ENCODE measurements at regions not wholly inside any gene's neighbourhood (a gene's known extent, or its start where the extent isn't known, plus 50 kb on each side); places are given as distances from the start of the nearest gene placed in this dataset.

DNA sequence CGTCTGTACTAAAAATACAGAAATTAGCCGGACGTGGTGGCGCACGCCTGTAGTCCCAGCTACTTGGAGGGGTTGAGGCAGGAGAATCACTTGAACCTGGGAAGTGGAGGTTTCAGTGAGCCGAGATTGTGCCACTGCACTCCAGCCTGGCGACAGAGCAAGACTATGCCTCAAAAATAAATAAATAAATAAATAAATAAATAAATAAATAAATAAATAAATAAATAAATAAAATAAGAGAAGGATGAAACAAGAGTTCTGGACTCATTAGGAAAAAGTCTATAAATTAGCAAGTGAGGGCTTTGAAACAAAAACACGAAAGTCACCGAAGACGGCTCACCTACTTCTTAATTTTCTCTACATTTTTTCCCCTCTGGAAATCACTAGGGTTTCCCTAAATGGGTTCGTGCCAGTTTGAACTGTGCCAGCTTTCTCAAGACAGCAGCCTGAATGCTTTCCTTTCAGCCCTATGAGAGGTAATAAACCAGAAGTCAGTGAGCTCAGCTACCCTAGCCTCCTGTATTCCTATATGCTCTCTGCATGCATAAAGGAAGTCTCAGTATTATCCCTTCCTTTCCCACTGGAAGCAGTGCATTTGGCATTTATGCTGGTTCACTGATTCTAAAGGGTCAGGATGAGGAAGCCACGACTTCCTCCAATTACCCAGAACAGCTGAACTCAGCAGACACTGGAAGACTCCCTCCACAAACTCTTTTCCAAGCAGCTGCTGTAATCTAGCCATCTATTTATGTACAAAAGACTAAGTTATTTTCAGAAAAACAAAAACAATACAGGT is 266.9 kb downstream of the ZBBX start:
- Mint-ChIP-seq H3K4me1 (ENCODE audit: low read depth) (no peaks in the 10 kb centered on the region), H3K4me3 (no peak overlapping the region), H3K36me3 (ENCODE audit: low read depth) (no peaks in the 10 kb centered on the region), H3K27me3 (no peaks in the 10 kb centered on the region), H3K27ac (no peak overlapping the region), H3K9me3 (peaks cover 5% of the 10 kb centered on the region)
- DNase-seq (no peak), ATAC-seq (ENCODE audit: poor library complexity) (no peak)
- TF ChIP-seq, protein P1, sequence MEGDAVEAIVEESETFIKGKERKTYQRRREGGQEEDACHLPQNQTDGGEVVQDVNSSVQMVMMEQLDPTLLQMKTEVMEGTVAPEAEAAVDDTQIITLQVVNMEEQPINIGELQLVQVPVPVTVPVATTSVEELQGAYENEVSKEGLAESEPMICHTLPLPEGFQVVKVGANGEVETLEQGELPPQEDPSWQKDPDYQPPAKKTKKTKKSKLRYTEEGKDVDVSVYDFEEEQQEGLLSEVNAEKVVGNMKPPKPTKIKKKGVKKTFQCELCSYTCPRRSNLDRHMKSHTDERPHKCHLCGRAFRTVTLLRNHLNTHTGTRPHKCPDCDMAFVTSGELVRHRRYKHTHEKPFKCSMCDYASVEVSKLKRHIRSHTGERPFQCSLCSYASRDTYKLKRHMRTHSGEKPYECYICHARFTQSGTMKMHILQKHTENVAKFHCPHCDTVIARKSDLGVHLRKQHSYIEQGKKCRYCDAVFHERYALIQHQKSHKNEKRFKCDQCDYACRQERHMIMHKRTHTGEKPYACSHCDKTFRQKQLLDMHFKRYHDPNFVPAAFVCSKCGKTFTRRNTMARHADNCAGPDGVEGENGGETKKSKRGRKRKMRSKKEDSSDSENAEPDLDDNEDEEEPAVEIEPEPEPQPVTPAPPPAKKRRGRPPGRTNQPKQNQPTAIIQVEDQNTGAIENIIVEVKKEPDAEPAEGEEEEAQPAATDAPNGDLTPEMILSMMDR (IDR thresholded peaks at IDR 0.05), result no peak
- H3K36me3 ChIP-seq (ENCODE audit: insufficient read depth, low read length), result no peaks in the 10 kb centered on the region
- ChIA-PET CTCF (no interaction called here), POLR2A (no interaction called here)
- H3K4me3 ChIP-seq (ENCODE audit: low read length), result no peak overlapping the region
- H3K4me1 ChIP-seq (ENCODE audit: insufficient read depth, low read length), result no peaks in the 10 kb centered on the region
- intact Hi-C loops (cut with DNase I, micrococcal nuclease), result no loop called here
- no peak overlapping the region for H3K27ac ChIP-seq (ENCODE audit: low read depth in 1 of 2, low read length in 2 of 2)
- peaks cover 0 to 24% of the 10 kb centered on the region in 2 experiments for H3K9me3 ChIP-seq (ENCODE audit: control insufficient read depth in 1 of 2, insufficient read depth in 1 of 2, low read length in 2 of 2)
- no peaks in the 10 kb centered on the region for H3K27me3 ChIP-seq (ENCODE audit: control insufficient read depth in 1 of 2, insufficient read depth in 2 of 2, low read length in 2 of 2)

DNA sequence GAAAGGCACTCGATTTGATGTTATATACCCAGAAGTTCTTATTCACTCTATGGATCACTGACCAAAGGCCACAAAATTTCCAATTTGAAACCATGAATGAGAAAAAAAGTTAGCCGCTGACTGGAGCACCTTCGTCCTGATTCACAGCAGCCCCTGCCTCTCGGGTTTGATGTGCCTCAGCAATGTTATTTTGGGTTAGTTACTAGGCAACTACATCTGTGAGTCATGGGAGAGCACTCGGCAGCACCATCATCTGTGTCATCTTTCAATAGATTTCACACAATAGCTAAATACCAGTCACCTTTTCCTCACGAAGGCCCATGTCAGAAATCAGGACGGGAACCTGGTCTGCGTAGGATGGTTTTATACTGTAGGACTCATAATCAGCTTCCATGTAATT is 269.2 kb downstream of the ZBBX start:
- H3K4me3 ChIP-seq (ENCODE audit: low read length), result no peak overlapping the region
- H3K27ac ChIP-seq (ENCODE audit: low read depth in 1 of 2, low read length in 2 of 2), result no peak overlapping the region
- ATAC-seq (ENCODE audit: poor library complexity) (no peak), DNase-seq (no peak)
- no peaks in the 10 kb centered on the region for H3K27me3 ChIP-seq (ENCODE audit: control insufficient read depth in 1 of 2, insufficient read depth in 2 of 2, low read length in 2 of 2)
- intact Hi-C loops (cut with DNase I, micrococcal nuclease), result no loop called here
- no peaks in the 10 kb centered on the region for H3K36me3 ChIP-seq (ENCODE audit: insufficient read depth, low read length)
- ChIA-PET CTCF (no interaction called here), POLR2A (no interaction called here)
- Mint-ChIP-seq H3K36me3 (ENCODE audit: low read depth) (no peaks in the 10 kb centered on the region), H3K9me3 (peaks cover 8% of the 10 kb centered on the region), H3K4me1 (ENCODE audit: low read depth) (no peaks in the 10 kb centered on the region), H3K4me3 (no peak overlapping the region), H3K27ac (no peak overlapping the region), H3K27me3 (no peaks in the 10 kb centered on the region)
- no peaks in the 10 kb centered on the region for H3K4me1 ChIP-seq (ENCODE audit: insufficient read depth, low read length)
- peaks cover 0 to 15% of the 10 kb centered on the region in 2 experiments for H3K9me3 ChIP-seq (ENCODE audit: control insufficient read depth in 1 of 2, insufficient read depth in 1 of 2, low read length in 2 of 2)
- TF ChIP-seq, protein P1 (IDR thresholded peaks at IDR 0.05), result no peak

DNA sequence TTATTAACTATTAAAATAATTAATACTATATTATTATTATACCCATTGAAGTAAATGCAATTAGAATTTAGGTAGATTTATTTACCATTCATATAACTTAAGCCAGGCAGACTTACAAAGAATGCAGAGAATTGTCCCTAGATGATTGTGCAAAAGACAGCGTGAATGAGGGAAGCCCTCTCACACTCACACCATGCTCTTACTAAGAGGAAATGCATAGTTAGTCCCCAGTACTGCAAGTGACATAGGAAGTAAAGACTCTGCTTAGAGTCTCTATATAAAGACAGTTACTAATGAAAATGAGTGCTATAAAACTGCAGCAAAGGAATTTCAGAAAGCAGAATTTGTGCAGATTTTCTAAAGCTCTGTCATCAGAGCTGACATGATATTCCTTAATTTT is 270.4 kb downstream of the ZBBX start:
- no peak overlapping the region for H3K27ac ChIP-seq (ENCODE audit: low read depth in 1 of 2, low read length in 2 of 2)
- Mint-ChIP-seq H3K4me3 (no peak overlapping the region), H3K36me3 (ENCODE audit: low read depth) (no peaks in the 10 kb centered on the region), H3K4me1 (ENCODE audit: low read depth) (no peaks in the 10 kb centered on the region), H3K9me3 (peaks cover 8% of the 10 kb centered on the region), H3K27ac (no peak overlapping the region), H3K27me3 (no peaks in the 10 kb centered on the region)
- ATAC-seq (ENCODE audit: poor library complexity) (no peak), DNase-seq (no peak)
- CTCF ChIA-PET, result no interaction called here
- TF ChIP-seq, protein P1 (IDR thresholded peaks at IDR 0.05), result no peak
- H3K9me3 ChIP-seq (ENCODE audit: control insufficient read depth in 1 of 2, insufficient read depth in 1 of 2, low read length in 2 of 2), result peaks cover 0 to 4% of the 10 kb centered on the region in 2 experiments
- H3K36me3 ChIP-seq (ENCODE audit: insufficient read depth, low read length), result no peaks in the 10 kb centered on the region
- intact Hi-C loops (cut with DNase I, micrococcal nuclease), result no loop called here
- POLR2A ChIA-PET, result no interaction called here
- no peaks in the 10 kb centered on the region for H3K27me3 ChIP-seq (ENCODE audit: control insufficient read depth in 1 of 2, insufficient read depth in 2 of 2, low read length in 2 of 2)
- no peaks in the 10 kb centered on the region for H3K4me1 ChIP-seq (ENCODE audit: insufficient read depth, low read length)
- H3K4me3 ChIP-seq (ENCODE audit: low read length), result no peak overlapping the region

All from CD4-positive, alpha-beta T cell (primary cell).